ENCODE measurements at regions not wholly inside any gene's neighbourhood (a gene's known extent, or its start where the extent isn't known, plus 50 kb on each side); places are given as distances from the start of the nearest gene placed in this dataset.

DNA sequence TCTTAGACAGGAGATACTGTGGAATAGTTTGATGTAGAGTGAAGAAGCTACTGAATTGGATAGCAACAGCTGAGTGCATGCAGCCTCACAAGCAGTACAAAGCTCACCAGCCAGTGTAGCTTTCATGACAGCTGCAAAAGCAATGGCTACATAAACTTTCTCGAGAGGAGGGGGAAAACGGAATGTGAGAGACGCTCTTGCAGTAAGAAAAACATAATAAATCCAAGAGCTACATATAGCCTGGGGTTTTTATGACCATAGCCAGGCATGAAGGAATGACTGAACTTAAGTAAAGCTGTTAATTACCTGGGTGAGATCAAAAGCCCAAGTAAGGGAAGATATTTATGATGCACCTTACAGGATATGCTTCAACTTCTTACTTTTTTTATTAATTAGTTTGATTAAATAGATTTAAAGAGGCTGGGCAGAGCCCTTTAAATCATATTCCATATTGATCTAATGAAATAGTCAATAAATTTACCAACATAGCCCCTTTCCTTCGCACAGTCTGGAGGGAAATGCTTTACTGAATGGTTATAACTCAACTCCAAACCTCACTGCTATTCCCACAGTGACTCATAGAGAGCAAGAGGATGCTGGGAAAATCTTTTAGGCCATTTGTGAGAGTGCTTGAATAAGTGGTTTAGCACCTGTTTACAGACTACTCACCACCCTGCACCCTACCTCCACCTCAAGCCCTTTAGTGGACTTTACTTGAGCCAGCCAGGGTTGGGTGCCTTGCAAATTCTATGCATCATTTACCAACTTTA lies 407.2 kb upstream of the CLINT1 start:
- TF ChIP-seq, protein P1, sequence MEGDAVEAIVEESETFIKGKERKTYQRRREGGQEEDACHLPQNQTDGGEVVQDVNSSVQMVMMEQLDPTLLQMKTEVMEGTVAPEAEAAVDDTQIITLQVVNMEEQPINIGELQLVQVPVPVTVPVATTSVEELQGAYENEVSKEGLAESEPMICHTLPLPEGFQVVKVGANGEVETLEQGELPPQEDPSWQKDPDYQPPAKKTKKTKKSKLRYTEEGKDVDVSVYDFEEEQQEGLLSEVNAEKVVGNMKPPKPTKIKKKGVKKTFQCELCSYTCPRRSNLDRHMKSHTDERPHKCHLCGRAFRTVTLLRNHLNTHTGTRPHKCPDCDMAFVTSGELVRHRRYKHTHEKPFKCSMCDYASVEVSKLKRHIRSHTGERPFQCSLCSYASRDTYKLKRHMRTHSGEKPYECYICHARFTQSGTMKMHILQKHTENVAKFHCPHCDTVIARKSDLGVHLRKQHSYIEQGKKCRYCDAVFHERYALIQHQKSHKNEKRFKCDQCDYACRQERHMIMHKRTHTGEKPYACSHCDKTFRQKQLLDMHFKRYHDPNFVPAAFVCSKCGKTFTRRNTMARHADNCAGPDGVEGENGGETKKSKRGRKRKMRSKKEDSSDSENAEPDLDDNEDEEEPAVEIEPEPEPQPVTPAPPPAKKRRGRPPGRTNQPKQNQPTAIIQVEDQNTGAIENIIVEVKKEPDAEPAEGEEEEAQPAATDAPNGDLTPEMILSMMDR (conservative IDR thresholded peaks at IDR 0.05; ENCODE audit: low read length), result no peak
- TF ChIP-seq EZH2phosphoT487 (IDR thresholded peaks at IDR 0.05; ENCODE audit: borderline replicate concordance, low read depth, low read length), result no peak
